BLaER1 (cell line): ENCODE measurements at regions not wholly inside any gene's neighbourhood (a gene's known extent, or its start where the extent isn't known, plus 50 kb on each side); places are given as distances from the start of the nearest gene placed in this dataset.

Experiments
- H3K27ac ChIP-seq: shearing (Covaris generic); formaldehyde crosslinking; 2 replicates; pipeline ENCODE4 v1.8.1; 2022
- H3K27me3 ChIP-seq: shearing (Covaris generic); formaldehyde crosslinking; 2 replicates; pipeline ENCODE4 v1.8.1; 2022
- H3K36me3 ChIP-seq: shearing (Covaris generic); formaldehyde crosslinking; 2 replicates; pipeline ENCODE4 v1.8.1; 2022
- H3K4me1 ChIP-seq: shearing (Covaris generic); formaldehyde crosslinking; 2 replicates; pipeline ENCODE4 v1.8.1; 2022
- H3K4me2 ChIP-seq: shearing (Covaris generic); formaldehyde crosslinking; 2 replicates; pipeline ENCODE4 v1.8.1; 2022
- H3K4me3 ChIP-seq: shearing (Covaris generic); formaldehyde crosslinking; 2 replicates; pipeline ENCODE4 v1.8.1; 2022
- H3K9ac ChIP-seq: shearing (Covaris generic); formaldehyde crosslinking; 2 replicates; pipeline ENCODE4 v1.8.1; 2022
- H3K9me3 ChIP-seq: shearing (Covaris generic); formaldehyde crosslinking; 2 replicates; pipeline ENCODE4 v1.8.1; 2022
- H4K20me1 ChIP-seq: shearing (Covaris generic); formaldehyde crosslinking; 2 replicates; pipeline ENCODE4 v1.8.1; 2022
- Cebpa-rat ChIP-seq: shearing (Covaris generic); IDR thresholded peaks from 2 replicates; pipeline ENCODE4 v1.8.1; 2022

- Histone ChIP-seq H4K20me1 (no peaks in the 10 kb centered on the region), H3K27ac (no peak overlapping the region; the same call in 1 of the 2 replicates), H3K4me1 (peaks cover 49% of the 10 kb centered on the region), H3K9me3 (no peaks in the 10 kb centered on the region; the same call in 1 of the 2 replicates), H3K4me2 (peak overlapping the region; percentile 55), H3K36me3 (no peaks in the 10 kb centered on the region; the same call in 1 of the 2 replicates), H3K4me3 (no peak overlapping the region), H3K9ac (no peak overlapping the region), H3K27me3 (no peaks in the 10 kb centered on the region)
- TF ChIP-seq Cebpa-rat: no peak
These were observed 100.8 kb upstream of the NEDD9 start for GRCh38 chr6:11333132-11333849.

DNA sequence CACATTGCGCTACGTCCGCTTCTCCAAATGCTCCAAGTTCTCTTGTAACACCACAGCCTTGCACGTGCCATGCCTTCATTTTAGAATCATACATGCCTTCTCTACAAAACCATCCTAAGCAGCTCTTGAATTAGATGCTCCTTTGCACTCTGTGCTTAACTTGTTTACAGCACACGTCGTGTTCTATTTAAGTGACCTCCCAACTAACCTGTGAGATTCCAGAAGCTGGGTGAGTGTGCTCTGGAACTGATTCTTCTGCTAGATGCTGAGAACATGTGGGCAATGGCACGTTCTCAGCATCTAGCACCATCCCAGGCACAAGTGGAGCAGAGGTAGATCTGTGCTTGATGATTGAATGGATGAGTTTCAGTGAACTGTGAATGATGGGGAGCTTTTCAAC is 100.0 kb upstream of the NEDD9 start:
- no peak for TF ChIP-seq Cebpa-rat
- no peak overlapping the region for H3K9ac ChIP-seq

GRCh38 chr6:11331111-11331510 is 98.6 kb upstream of the NEDD9 start:
- no peak for TF ChIP-seq Cebpa-rat
- Histone ChIP-seq H3K9me3 (no peaks in the 10 kb centered on the region; the same call in 1 of the 2 replicates), H3K4me1 (peaks cover 49% of the 10 kb centered on the region), H3K27ac (0 out of 2 replicates have a peak overlapping the region, but pooled peaks have one; percentile 65), H3K4me3 (no peak overlapping the region), H3K4me2 (peak overlapping the region; percentile 69), H4K20me1 (no peaks in the 10 kb centered on the region), H3K36me3 (no peaks in the 10 kb centered on the region; the same call in 1 of the 2 replicates), H3K27me3 (no peaks in the 10 kb centered on the region), H3K9ac (no peak overlapping the region)

More for the DNA sequence above, 100.0 kb upstream of the NEDD9 start:
- Histone ChIP-seq H3K27ac (no peak overlapping the region), H3K36me3 (no peaks in the 10 kb centered on the region; the same call in 1 of the 2 replicates), H3K27me3 (no peaks in the 10 kb centered on the region), H3K4me3 (no peak overlapping the region), H3K9me3 (no peaks in the 10 kb centered on the region; the same call in 1 of the 2 replicates), H4K20me1 (no peaks in the 10 kb centered on the region), H3K4me2 (no peak overlapping the region), H3K4me1 (peaks cover 49% of the 10 kb centered on the region)

- H4K20me1 ChIP-seq: no peaks in the 10 kb centered on the region
- no peak overlapping the region for H3K4me3 ChIP-seq
- peak overlapping the region; percentile 69 for H3K4me2 ChIP-seq
- no peaks in the 10 kb centered on the region; the same call in 1 of the 2 replicates for H3K36me3 ChIP-seq
- no peaks in the 10 kb centered on the region for H3K27me3 ChIP-seq
- TF ChIP-seq Cebpa-rat: no peak
- no peaks in the 10 kb centered on the region for H3K9me3 ChIP-seq
- H3K9ac ChIP-seq: peak overlapping the region; percentile 40; the same call in 1 of the 2 replicates
- peaks cover 49% of the 10 kb centered on the region for H3K4me1 ChIP-seq
- H3K27ac ChIP-seq: peak overlapping the region; percentile 65
These were observed 97.9 kb upstream of the NEDD9 start for GRCh38 chr6:11330413-11330760.

- Histone ChIP-seq H3K4me1 (peaks cover 49% of the 10 kb centered on the region), H3K4me2 (peak overlapping the region; percentile 69), H3K4me3 (no peak overlapping the region), H3K9me3 (no peaks in the 10 kb centered on the region), H3K27me3 (no peaks in the 10 kb centered on the region), H3K9ac (peak overlapping the region; percentile 40; the same call in 1 of the 2 replicates), H3K27ac (peak overlapping the region; percentile 65), H4K20me1 (no peaks in the 10 kb centered on the region), H3K36me3 (no peaks in the 10 kb centered on the region)
- no peak for TF ChIP-seq Cebpa-rat
These were observed 97.4 kb upstream of the NEDD9 start for GRCh38 chr6:11329726-11330412.

- Histone ChIP-seq H3K4me1 (peaks cover 55% of the 10 kb centered on the region), H3K4me3 (no peak overlapping the region), H3K4me2 (peak overlapping the region; percentile 69), H3K27me3 (no peaks in the 10 kb centered on the region), H3K36me3 (no peaks in the 10 kb centered on the region), H3K9ac (no peak overlapping the region), H3K9me3 (no peaks in the 10 kb centered on the region), H4K20me1 (no peaks in the 10 kb centered on the region), H3K27ac (no peak overlapping the region)
- no peak for TF ChIP-seq Cebpa-rat
These were observed 96.3 kb upstream of the NEDD9 start for GRCh38 chr6:11328613-11329247.

DNA sequence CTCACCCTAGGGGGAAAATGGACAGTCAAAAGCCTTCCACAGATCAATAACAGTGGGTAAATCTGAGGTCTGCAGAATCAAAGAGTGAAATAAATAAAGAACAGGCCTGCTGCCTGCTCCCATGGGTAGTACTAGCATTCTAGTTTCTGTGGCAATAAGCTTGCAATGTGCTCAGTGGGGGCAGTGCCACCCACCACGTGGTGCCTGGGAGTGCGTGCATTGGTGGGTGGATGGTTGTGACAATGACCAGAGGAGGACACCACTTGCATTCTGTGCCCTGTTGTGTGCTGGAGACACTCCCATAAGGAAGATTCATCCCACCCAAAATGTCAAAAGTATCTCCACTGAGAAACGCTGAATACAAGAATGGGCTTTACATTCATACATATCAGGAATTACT is 95.5 kb upstream of the NEDD9 start:
- Histone ChIP-seq H3K27me3 (no peaks in the 10 kb centered on the region), H3K27ac (no peak overlapping the region), H3K36me3 (no peaks in the 10 kb centered on the region), H3K9me3 (no peaks in the 10 kb centered on the region), H4K20me1 (no peaks in the 10 kb centered on the region), H3K4me3 (no peak overlapping the region), H3K4me2 (no peak overlapping the region), H3K4me1 (peaks cover 50% of the 10 kb centered on the region), H3K9ac (no peak overlapping the region)
- no peak for TF ChIP-seq Cebpa-rat

DNA sequence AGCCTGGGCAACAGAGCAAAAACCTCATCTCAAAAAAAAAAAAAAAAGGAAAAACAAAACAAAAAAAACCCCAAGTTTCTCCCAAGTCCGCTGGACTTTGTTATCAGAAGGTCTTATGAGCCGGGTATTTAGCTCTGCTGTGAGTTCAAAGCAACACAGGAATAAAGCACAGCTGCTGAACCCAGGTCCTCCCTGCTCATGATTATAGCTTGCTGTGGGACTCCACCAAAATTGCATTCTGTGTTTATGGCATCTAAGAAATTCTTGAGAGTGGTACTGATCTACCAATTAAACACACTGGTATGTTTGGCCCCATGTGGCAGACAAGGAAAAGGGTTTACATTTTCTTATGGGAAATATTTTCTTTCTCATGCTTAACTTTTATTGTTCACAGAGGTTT is 93.6 kb upstream of the NEDD9 start:
- TF ChIP-seq Cebpa-rat: no peak
- no peak overlapping the region for H3K27ac ChIP-seq
- no peak overlapping the region for H3K4me3 ChIP-seq

GRCh38 chr6:11324453-11325015 is 92.1 kb upstream of the NEDD9 start:
- Histone ChIP-seq H4K20me1 (no peaks in the 10 kb centered on the region), H3K4me1 (peaks cover 19% of the 10 kb centered on the region), H3K27ac (no peak overlapping the region), H3K27me3 (no peaks in the 10 kb centered on the region), H3K4me2 (no peak overlapping the region), H3K9me3 (no peaks in the 10 kb centered on the region), H3K36me3 (no peaks in the 10 kb centered on the region), H3K9ac (no peak overlapping the region), H3K4me3 (no peak overlapping the region)
- TF ChIP-seq Cebpa-rat: no peak

More for the DNA sequence above, 93.6 kb upstream of the NEDD9 start:
- Histone ChIP-seq H3K36me3 (no peaks in the 10 kb centered on the region), H3K4me1 (peaks cover 34% of the 10 kb centered on the region), H3K9ac (no peak overlapping the region), H3K4me2 (no peak overlapping the region), H4K20me1 (no peaks in the 10 kb centered on the region), H3K27me3 (no peaks in the 10 kb centered on the region), H3K9me3 (no peaks in the 10 kb centered on the region)
